ENCODE measurements at regions not wholly inside any gene's neighbourhood (a gene's known extent, or its start where the extent isn't known, plus 50 kb on each side); places are given as distances from the start of the nearest gene placed in this dataset.

GRCh38 chr6:168953461-168953860 is 300.2 kb downstream of the THBS2 start:
- H3K4me2 ChIP-seq, result no peak overlapping the region
- TF ChIP-seq, protein P1, sequence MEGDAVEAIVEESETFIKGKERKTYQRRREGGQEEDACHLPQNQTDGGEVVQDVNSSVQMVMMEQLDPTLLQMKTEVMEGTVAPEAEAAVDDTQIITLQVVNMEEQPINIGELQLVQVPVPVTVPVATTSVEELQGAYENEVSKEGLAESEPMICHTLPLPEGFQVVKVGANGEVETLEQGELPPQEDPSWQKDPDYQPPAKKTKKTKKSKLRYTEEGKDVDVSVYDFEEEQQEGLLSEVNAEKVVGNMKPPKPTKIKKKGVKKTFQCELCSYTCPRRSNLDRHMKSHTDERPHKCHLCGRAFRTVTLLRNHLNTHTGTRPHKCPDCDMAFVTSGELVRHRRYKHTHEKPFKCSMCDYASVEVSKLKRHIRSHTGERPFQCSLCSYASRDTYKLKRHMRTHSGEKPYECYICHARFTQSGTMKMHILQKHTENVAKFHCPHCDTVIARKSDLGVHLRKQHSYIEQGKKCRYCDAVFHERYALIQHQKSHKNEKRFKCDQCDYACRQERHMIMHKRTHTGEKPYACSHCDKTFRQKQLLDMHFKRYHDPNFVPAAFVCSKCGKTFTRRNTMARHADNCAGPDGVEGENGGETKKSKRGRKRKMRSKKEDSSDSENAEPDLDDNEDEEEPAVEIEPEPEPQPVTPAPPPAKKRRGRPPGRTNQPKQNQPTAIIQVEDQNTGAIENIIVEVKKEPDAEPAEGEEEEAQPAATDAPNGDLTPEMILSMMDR (conservative IDR thresholded peaks at IDR 0.05; ENCODE audit: low read depth, low read length), result no peak
- H3K27ac ChIP-seq, result no peak overlapping the region
- H3K36me3 ChIP-seq (ENCODE audit: insufficient read depth), result no peaks in the 10 kb centered on the region
- H3K79me2 ChIP-seq (ENCODE audit: insufficient read depth, low read depth), result no peaks in the 10 kb centered on the region
- H3K9ac ChIP-seq, result no peak overlapping the region
- no peaks in the 10 kb centered on the region for H3K4me1 ChIP-seq (ENCODE audit: low read depth, poor library complexity, severe bottlenecking)
- H2AFZ ChIP-seq (ENCODE audit: low read depth), result no peak overlapping the region
- no peak overlapping the region for H3K4me3 ChIP-seq (IDR thresholded peaks at IDR 0.05; ENCODE audit: insufficient read depth, low read depth, low read length)
- no peaks in the 10 kb centered on the region for H3K27me3 ChIP-seq (ENCODE audit: insufficient read depth, low read depth)
- no peaks in the 10 kb centered on the region for H4K20me1 ChIP-seq (ENCODE audit: insufficient read depth)

GRCh38 chr6:168951217-168951616 is 302.4 kb downstream of the THBS2 start:
- H3K9ac ChIP-seq, result no peak overlapping the region
- no peaks in the 10 kb centered on the region for H4K20me1 ChIP-seq (ENCODE audit: insufficient read depth)
- H3K4me3 ChIP-seq (IDR thresholded peaks at IDR 0.05; ENCODE audit: insufficient read depth, low read depth, low read length), result no peak overlapping the region
- H3K79me2 ChIP-seq (ENCODE audit: insufficient read depth, low read depth), result no peaks in the 10 kb centered on the region
- no peak overlapping the region for H3K27ac ChIP-seq
- no peaks in the 10 kb centered on the region for H3K27me3 ChIP-seq (ENCODE audit: insufficient read depth, low read depth)
- H2AFZ ChIP-seq (ENCODE audit: low read depth), result no peak overlapping the region
- no peaks in the 10 kb centered on the region for H3K4me1 ChIP-seq (ENCODE audit: low read depth, poor library complexity, severe bottlenecking)
- no peak overlapping the region for H3K4me2 ChIP-seq
- TF ChIP-seq, protein P1 (conservative IDR thresholded peaks at IDR 0.05; ENCODE audit: low read depth, low read length), result no peak
- H3K36me3 ChIP-seq (ENCODE audit: insufficient read depth), result no peaks in the 10 kb centered on the region

DNA sequence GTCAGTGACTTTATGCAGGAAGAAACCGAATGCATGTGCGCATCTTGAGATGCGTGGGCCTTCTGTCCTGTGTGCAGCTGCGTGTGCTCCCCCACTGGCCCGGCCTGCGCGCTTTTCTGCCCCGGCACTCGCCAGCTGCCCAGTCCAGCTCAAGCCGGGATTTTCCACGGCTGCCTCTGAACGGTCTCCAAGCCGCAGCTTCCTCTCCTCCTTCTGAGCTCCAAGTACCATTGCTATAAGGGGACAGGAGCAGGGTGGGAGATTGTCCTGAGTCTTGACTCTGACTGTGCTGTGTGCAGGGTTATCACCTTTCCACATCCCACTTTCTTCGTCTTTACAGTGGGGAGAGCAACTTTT is 302.8 kb downstream of the THBS2 start:
- H3K79me2 ChIP-seq (ENCODE audit: insufficient read depth, low read depth), result no peaks in the 10 kb centered on the region
- H3K4me2 ChIP-seq, result no peak overlapping the region
- H3K36me3 ChIP-seq (ENCODE audit: insufficient read depth), result no peaks in the 10 kb centered on the region
- no peak overlapping the region for H2AFZ ChIP-seq (ENCODE audit: low read depth)
- H3K4me1 ChIP-seq (ENCODE audit: low read depth, poor library complexity, severe bottlenecking), result no peaks in the 10 kb centered on the region
- no peaks in the 10 kb centered on the region for H4K20me1 ChIP-seq (ENCODE audit: insufficient read depth)
- TF ChIP-seq, protein P1 (conservative IDR thresholded peaks at IDR 0.05; ENCODE audit: low read depth, low read length), result no peak
- no peak overlapping the region for H3K9ac ChIP-seq
- no peaks in the 10 kb centered on the region for H3K27me3 ChIP-seq (ENCODE audit: insufficient read depth, low read depth)
- no peak overlapping the region for H3K27ac ChIP-seq
- no peak overlapping the region for H3K4me3 ChIP-seq (IDR thresholded peaks at IDR 0.05; ENCODE audit: insufficient read depth, low read depth, low read length)

DNA sequence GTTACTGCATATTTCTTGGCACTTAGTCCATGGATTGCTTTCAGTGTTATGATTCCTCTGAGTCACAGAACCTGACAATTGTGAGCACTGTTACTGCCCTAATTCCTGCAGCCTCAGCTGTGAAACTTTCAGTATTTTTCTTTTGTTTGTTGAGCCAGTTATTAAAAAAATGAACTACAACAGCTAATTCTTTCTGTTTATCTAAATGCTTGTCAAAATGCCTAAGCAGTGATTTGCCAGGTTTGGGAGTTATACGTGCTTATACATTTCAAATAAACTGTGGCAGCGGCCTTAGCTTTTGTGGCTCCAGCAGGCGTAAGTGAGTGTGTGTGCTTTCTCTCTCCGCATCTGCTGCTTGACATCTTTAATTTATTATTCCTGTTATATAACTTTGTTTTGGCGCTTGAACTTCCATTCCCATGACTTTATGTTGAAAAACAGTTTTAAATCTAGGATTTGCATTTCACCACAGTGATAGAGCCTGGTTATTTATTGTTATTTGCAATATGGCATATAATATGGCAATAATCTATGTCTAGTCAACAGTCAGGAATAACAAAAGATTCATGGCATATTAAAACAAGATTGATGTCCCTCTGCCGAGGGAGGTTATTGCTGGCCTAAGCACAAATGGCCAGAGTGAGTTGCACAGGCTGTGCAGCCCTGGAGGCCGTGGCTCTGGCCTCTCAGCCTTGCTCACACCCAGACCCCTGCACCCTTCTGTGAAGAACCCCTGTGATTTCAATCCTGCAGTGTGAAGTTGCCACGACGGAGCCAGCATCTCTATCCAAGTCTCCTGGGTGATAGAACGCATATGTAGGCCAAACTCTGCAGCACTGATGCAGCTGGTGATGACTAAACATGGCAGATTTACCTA is 303.4 kb downstream of the THBS2 start:
- Histone ChIP-seq H3K27me3 (ENCODE audit: insufficient read depth, low read depth) (no peaks in the 10 kb centered on the region), H3K9ac (no peak overlapping the region), H3K36me3 (ENCODE audit: insufficient read depth) (no peaks in the 10 kb centered on the region), H4K20me1 (ENCODE audit: insufficient read depth) (no peaks in the 10 kb centered on the region), H3K4me3 (IDR thresholded peaks at IDR 0.05; ENCODE audit: insufficient read depth, low read depth, low read length) (no peak overlapping the region), H3K79me2 (ENCODE audit: insufficient read depth, low read depth) (no peaks in the 10 kb centered on the region), H2AFZ (ENCODE audit: low read depth) (no peak overlapping the region), H3K4me2 (no peak overlapping the region), H3K27ac (no peak overlapping the region), H3K4me1 (ENCODE audit: low read depth, poor library complexity, severe bottlenecking) (no peaks in the 10 kb centered on the region)
- TF ChIP-seq, protein P1 (conservative IDR thresholded peaks at IDR 0.05; ENCODE audit: low read depth, low read length), result no peak
